NCI-H2081 treated with DMSO at 0.1 percent for 48 hours (cell line): ENCODE measurements at regions not wholly inside any gene's neighbourhood (a gene's known extent, or its start where the extent isn't known, plus 50 kb on each side); places are given as distances from the start of the nearest gene placed in this dataset.
A peak's percentile ranks its signal among the peaks of the same experiment; 100 is the strongest.

ENCODE experiments used
- DNase-seq: peaks from one replicate; lab custom pipeline; 2025; lab: John Stamatoyannopoulos, UW

DNA sequence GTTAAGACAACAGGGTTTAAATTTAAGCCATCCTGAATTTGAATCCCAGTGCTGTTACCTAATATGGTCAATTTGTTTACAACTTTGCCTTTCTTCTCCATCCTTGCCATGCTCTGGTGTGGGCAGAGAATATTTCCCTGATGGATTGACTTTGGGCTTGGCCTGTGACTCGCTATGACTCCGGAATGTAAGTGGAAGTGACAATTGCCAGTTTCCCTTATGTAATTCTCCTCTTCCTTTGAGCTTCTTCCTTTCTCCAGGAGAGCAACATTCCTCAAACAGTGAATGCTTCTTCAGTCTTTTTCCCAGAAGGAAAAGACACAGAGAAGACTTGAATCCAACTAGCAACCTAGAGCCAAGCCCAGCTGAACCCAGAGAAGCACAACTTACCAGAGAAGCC lies 159.1 kb downstream of the LURAP1L start:
- DNase-seq: no peak

DNA sequence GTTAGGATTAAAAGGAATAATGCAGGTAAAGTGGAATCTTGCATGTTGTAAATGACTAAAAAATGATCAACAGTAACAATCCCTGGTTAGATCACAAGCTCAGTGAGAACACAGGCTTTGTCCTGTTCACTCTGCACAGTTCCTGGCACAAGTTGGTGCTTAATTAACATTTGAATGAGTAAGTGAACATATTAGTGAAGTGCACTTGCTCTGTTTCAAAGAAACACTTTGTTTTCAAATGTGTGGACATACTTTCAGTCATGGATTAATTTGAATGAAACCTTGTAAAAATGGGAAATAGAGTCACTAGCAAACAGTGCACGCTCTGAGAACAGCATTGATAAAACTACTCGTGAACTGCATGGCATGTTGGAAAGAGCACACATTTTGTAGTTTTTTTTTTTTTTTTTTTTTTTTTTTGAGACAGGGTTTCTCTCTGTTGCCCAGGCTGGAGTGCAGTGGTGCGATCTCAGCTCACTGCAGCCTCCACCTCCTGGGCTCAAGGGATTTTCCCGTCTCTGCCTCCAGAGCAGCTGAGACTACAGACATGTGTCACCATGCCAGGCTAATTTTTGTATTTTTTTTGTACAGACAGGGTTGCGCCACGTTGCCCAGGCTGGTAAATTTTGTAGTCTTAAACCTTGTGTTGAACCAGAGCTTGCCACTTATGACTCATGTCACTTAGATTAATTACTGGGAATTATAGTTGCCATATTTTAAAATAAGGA lies 159.9 kb downstream of the LURAP1L start:
- DNase-seq: no peak

DNA sequence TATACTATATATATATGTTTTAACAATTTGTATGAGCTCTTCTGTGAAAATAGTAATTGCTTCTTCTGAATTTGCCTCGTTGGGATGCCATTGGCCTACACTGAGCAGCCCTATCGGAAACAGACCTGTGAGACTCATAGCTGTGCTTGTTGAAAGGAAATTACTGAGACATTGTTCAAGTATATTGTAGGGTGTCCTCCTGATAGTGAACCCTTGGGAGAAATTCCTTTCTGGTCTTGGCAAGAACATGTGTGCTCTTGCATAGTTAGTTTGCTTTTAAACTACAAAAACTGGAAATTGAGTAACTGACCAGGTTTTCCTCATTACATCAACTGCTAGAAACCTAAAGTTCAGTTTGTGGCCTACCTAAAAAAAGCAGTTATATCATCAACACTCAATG lies 160.9 kb downstream of the LURAP1L start:
- DNase-seq: no peak

DNA sequence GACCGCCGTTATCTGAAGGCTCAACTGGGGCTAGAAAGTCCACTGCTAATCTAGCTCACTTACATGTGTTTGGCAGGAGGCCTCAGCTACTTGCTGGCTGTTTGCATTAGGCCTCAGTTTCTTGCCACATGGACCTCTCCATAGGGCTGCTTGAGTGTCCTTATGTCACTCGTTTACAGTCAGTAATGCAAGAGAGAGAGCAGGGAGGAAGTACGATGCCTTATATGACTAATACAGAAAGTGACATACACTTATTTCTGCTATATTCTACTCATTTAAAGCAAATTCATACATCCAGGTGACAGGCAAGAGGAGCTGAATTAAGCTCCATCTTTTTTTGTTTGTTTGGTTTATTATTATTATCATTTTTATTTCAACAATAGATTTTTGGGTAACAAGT lies 179.6 kb downstream of the LURAP1L start:
- DNase-seq: no peak

DNA sequence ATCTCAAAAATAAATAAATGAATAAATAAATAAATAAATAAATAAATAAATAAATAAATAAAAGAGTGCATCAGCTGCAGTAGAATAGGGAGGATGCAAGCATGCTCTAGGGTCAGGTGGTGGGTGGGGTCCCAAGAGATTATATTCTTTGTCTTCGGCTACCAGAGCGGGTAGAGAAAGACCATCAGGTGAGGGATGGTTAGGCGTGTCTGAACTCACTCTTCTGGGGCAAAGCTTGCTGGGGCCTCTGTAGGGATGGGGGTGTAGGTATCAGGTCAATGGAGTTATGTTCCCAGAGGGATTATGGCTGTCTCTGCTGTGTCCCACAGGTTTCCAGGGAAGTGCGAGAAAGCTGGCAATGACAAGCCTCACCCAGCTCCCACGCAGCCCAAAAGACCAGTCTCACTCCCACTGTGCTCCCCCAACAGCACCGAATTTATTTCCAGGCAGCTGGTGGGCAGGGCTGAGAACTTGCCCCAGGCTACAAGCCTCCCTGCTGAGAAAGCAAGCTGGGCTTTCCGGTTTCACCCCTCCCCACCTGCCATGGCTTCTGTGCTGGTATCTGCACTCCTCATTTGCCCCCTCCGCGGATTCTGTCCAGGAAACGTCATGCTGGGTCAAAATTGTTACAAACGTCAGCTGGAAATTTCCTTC lies 180.8 kb downstream of the LURAP1L start:
- peak; percentile 34 for DNase-seq

DNA sequence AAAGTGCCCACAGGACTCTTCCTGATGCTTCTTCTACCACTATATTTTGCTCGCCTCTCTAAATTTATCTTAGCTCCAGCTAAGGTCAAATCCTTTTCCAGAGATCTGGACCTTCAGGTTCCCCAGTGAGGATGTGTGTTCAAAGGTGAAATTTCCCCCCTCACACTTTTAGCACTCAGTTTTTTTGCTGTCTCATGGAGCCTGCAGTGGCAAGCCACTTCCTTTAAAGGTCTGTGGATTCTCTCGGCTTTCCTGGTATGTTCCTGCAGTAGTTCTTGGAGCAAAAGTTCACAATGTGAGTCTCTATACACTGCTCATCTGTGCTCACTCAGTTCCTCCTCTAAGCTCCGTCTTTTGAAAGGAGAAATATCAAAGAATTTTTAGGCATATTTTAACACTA lies 181.4 kb downstream of the LURAP1L start:
- no peak for DNase-seq

DNA sequence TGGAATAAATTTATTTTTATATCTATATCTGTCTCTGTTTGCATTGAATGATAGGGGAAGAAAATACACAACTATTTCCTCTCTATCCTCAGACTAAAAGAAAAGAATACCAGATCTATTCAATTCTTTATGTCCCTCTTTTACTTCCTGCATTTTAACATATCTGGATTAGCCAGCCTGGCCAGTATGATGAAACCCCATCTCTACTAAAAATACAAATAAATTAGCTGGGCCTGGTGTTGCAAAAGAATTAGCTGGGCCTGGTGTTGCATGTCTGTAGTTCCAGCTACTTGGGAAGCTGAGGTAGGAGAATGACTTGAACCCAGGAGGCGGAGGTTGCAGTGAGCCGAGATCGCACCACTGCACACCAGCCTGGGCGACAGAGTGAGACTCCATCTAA lies 182.0 kb downstream of the LURAP1L start:
- DNase-seq: no peak

DNA sequence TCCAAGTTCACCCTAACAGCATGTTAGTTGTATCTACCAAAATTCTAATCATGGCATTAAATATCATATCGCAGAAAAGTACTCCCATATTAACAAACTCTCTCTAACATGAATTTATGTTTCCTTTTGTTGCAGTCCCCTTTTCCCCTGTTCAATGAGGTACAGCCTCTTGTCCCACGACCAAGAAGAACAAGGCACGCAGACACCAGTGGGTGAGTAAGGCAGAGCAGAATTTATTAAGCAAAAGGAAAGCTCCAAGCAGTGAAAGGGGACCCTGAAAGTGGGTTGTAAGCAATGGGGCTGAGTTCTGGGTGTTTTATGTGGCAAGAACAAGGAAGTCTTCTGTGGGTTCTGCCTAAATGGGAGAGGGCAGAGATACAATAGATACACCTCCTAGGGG lies 183.5 kb downstream of the LURAP1L start:
- DNase-seq: no peak

DNA sequence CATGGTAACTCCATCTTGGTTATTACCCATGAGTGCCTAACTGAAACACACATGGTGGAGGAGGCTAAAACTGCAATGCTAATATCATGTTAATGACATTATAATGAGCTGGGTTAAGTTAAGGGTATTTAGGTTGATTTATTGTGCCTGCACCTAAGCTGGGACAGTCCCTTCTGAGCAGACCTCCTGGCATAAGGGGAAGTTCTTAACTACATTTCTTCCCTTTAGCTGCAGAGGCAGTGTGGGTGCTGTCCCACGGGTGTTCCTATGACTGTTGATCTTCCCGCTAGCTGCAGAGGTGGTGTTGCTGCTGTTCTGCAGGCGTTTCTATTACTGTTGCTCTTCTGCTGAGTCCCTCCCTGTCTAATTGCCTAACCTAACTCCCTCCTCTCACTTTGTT lies 183.9 kb downstream of the LURAP1L start:
- no peak for DNase-seq

DNA sequence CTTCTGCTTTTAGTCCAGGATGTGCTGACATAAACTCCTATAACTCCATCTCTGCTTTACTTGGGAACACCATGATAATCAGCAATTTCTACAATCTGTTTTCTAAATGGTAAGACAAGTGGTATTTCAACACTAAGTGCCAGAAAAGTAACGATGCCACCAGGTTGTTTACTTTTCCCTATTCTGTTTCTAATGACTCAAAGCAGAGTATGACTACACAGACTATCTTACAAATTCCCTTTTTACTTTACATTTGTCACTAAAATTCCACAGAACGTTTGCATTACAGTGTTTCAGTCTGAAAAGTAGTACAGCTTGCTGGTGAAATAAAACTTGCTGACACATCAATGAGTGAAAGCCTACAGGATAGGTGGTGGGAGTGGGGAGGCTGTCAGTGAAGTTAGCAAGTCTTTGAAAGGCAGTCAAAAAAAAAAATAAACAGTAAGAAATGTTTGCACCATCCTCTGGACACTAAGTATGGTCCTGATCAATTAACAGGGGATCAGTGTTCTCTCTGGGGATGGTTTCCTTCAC lies 186.5 kb downstream of the LURAP1L start:
- DNase-seq: no peak

DNA sequence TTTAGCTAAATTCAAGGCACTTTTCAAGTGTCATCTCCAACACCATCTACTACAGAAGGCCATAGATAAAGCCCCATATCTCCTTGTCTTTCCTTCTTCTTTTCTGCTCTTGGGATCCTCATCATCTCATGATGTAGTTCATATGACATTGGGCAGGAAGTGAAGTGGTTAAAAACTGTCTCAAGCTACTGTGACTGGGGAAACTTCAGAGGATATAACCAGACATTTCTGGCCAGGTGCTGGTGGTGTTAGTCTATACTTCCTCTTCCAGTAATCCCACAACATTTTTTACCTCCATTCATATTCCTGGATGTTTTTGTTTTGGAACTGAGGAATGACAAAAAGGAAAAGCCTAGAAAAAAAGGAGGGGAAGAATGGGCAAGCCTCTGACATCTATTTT lies 188.7 kb downstream of the LURAP1L start:
- no peak for DNase-seq

DNA sequence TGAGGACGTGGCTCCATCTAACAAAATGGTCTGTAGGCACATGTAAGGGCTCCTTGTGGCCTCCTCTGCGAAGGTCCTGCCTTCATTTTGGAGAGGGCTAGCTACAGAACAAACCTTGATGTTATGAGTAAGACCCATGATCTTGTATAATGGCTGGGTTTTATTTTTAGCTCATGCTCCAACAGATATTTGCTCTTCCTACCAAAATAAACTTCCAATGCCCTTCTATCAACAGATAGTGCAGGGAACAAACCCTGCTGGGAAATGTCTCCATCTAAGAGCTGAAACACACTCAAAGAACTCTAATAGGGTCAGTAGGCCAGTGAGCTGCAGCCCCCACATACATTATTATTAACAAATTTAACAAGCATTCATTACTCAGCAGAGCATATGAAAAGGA lies 189.5 kb downstream of the LURAP1L start:
- no peak for DNase-seq

DNA sequence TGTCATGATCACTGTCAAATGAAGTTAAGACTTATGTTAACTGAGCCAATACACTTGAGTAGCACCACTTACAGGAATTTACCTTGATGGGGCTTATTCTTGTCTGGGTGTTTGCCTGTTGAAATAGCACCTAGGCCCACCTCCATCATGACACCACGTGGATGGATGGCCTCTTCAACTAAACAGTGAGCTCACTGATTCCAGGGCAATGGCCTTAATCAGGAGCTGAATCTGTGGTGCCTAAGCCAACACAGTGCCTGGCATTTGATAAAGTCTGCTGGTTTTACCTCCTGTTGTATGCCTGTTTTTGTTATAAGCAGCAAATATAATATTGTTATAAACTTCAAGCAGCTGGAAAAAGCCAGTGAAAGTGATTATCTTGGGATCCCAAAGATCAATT lies 190.5 kb downstream of the LURAP1L start:
- no peak for DNase-seq

DNA sequence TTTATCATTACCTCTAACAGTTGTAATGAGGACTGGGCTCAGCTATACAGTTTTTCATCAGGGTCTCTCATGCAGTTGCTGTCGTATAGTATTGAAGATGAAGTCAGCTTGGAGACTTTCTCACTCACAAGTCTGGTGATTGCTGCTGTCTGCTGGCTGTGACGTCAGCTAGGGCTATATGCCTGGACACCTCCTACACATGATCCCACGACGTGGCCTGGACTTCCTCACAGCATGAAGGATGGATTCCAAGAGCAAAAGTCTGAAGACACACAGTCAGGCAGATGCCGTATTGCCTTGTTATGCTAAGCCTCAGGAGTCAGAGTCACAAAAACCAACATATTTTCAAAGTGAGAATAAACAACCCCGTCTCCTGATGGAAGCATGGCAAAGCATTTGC lies 193.3 kb downstream of the LURAP1L start:
- DNase-seq: no peak

DNA sequence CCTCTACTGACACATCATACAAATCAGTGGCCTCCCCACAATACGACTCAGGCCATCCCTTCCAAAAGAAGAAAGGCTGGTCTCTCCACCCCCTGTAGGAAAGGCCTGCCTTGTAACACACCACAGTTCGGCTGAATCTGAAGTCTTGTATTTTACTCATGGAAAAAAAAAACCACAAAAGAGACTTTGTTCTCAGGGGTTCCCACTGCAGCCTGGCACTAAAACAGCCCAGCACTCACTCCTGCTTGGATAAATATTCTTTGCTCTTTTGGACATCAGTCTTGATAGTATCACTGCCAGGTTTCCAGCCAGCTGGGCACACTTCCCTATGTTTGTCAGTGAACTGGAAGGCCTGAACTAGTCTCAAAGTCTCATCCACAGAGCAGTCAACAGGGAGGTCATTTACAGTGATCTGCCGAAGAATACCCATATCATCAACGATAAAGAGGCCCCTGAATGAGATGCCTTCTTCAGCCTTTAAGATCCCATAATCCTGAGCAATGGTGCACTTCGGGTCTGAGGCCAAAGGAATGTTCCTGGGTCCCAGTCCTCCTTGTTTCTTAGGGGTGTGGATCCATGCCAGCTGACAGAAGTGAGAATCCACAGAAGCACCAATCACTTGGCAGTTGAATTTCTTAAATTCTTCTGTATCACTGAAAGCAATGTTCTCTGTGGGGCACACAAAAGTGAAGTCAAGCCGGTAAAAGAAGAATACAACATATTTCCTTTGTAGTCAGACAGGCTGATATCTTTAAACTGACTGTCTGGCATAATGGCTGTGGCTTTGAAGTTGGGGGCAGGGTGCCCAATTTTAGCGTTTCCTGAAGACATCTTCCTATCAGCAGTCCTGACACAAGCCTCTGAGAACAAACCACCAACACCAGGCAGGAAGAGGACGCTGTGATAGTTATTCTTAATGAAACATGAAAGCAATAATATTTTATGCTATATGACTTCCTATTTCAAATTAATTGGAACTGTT lies 198.1 kb downstream of the LURAP1L start:
- DNase-seq: no peak

DNA sequence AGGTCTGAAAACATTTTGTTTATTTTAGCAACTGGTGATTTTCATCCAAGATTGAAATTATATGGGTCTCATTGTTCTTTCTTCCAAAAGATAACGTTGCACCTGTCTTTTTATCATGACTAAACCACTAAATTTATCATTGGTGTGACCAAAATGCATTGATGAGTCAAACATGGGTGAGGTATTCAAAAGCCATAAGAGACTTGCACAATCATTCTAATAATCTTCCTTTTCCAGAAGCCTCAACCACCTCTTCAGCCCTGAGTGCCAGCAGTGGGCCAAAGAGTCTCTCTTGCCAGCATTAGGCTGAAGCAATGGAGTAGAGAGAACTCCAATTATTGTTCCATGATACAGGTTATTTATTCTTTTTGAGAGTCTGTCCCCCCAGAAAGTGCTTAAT lies 198.9 kb downstream of the LURAP1L start:
- no peak for DNase-seq

DNA sequence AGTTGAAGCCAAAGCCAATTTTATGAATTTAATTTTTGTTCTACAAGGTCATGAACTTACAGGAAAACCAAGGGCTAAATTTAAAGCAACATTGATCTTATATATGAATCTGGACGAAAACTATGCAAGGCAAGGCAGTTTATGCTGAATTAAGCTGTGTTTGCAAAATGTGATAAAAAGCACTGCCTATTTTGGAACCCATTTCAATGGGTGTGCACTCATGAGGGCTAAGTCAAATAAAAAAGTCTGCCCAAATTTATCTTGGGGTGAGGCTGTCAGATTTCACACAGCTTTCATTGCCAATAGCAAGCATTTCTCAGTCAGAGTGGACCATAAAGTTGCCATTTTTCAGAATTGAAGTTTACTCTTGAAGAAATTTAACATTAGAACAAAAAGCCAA lies 199.9 kb downstream of the LURAP1L start:
- no peak for DNase-seq

DNA sequence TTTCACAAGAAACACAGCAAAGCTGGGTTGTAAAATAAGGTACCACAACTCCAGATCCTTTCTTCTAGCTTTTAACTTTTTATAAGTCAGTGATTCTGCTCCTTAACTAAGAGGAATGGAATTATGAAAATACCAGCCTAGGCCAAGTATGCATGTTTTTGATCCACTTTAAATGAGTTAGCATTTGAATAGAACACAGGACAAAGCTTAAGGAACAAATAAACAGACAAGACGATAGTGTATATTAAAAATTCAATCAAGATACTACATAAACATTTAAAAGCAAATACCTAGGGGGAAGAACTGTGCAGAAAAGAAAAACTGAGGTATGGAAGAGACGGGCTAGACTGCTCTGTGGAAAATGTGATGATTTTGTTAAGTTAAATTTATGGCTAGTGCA lies 200.7 kb downstream of the LURAP1L start:
- DNase-seq: no peak

DNA sequence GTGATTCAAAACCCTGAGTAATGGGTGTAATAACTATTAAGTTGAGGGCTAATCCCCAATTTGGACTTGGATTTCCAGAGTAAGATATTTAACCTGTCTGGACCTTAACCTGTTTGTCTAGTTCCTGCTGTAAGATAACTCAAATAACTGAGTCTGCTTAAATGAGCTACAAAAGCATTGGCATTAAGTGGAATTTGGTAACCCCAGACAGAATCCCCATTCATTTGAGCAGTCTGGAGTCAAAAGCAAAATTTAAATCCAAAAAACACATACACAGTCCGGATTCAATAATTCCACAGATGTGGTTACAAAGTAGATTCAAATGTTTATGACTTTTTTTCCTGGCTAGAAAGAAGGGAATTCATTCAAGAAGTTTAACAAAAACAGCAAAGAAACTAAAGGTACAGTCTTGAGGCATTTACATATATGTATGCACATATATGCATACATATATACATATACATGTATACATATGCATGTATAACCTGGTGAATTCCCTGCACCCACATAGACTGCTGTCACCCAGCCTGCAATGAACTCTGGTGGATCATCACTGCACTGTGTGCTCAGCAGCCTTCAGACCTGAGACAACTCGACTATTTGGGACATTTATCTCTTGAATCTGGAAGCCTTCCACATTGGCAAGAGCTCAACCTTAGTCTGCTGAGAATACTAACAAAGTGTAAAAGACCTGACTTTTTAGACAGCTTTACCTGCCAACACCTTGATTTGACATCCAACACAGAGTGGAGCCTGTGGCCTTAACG lies 205.4 kb downstream of the LURAP1L start:
- no peak for DNase-seq

DNA sequence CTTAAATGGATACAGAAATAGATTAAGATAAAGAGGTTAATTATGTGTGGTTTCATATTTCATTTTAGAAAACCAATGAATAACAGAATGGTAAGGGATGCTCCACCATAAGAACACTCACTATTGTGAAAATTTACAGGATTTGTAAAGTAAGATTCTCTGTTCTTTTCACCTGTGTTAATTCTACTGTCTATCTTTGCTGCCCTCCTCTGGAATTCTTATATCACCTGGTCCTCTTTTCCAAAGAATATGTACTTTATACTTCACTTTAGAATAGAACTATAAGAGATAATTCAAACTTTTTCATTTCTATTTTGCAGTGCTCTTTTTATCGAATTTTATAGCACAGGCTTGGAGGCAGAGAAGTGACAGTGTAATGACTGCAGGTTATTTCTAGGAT lies 213.4 kb downstream of the LURAP1L start:
- no peak for DNase-seq

DNA sequence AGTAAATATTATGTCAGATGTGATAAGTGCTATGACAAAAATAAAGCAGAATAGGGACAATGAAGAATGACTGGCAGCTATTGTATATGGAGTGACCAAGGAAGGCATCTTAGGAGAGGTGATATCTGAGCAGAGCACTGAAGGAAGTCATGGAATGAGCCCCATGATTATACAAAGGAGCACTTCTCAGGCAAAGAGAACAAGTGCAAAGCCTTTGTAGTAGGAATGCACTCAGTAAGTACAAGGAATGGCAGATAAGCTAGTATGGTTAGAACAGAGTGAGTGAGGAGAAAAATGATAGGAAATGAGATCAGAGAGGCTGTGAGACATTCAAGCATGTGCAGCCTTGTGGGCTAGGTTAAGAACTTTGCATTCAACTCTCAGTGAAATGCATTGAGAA lies 214.8 kb downstream of the LURAP1L start:
- DNase-seq: no peak

DNA sequence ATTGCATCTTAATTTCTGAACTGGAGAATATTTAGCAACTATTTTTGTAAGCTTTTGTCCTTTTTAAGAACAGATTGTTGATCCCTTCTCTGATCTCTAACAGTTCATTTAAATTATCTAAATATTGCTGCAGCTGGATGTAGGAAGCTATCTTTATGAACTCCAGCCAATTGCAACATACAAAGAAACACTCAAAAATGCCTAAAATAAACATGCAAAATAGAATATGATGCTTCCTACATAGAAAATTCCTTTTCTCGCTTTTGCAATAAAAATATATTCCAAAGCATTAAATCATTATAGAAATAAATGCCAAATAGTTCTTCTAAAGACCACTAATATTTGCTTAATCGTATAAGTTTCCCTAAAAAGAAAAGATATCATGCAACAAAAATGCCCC lies 218.6 kb downstream of the LURAP1L start:
- DNase-seq: no peak
